Hepatocyte (in vitro differentiated cells): ENCODE measurements at regions not wholly inside any gene's neighbourhood (a gene's known extent, or its start where the extent isn't known, plus 50 kb on each side); places are given as distances from the start of the nearest gene placed in this dataset.

Source experiments
- DNase-seq: peaks from one replicate; pipeline ENCODE4 v3.0.0-alpha.2; 2016; ENCODE audit warnings: low spot score
- H2AFZ ChIP-seq: fragments of 200-600 bp; sonication (generic); 2 replicates; pipeline ENCODE4 v1.6.0; 2016; ENCODE audit warnings: antibody characterized with exemption, mild to moderate bottlenecking
- H3K27ac ChIP-seq: fragments of 200-600 bp; sonication (generic); 2 replicates; pipeline ENCODE4 v1.5.1; 2016; ENCODE audit warnings: mild to moderate bottlenecking
- H3K27me3 ChIP-seq: fragments of 200-600 bp; sonication (generic); 2 replicates; pipeline ENCODE4 v1.6.1; 2016
- H3K36me3 ChIP-seq: fragments of 200-600 bp; sonication (generic); replicated peaks from 2 replicates; pipeline ENCODE4 v1.5.1; 2016; ENCODE audit warnings: low read depth; ENCODE audit not compliant: insufficient read depth
- H3K4me1 ChIP-seq: fragments of 200-600 bp; sonication (generic); 2 replicates; pipeline ENCODE4 v1.5.1; 2016; ENCODE audit warnings: mild to moderate bottlenecking, moderate library complexity; ENCODE audit not compliant: insufficient read depth
- H3K4me2 ChIP-seq: fragments of 200-600 bp; sonication (generic); 2 replicates; pipeline ENCODE4 v1.6.0; 2016
- H3K4me3 ChIP-seq: fragments of 200-600 bp; sonication (generic); 2 replicates; pipeline ENCODE4 v1.5.1; 2016; ENCODE audit warnings: mild to moderate bottlenecking
- H3K79me2 ChIP-seq: fragments of 200-600 bp; sonication (generic); 2 replicates; pipeline ENCODE4 v1.6.0; 2017; ENCODE audit warnings: mild to moderate bottlenecking
- H3K9me2 ChIP-seq: fragments of 200-600 bp; sonication (generic); replicated peaks from 2 replicates; pipeline ENCODE4 v1.6.0; 2017; ENCODE audit warnings: mild to moderate bottlenecking; ENCODE audit not compliant: insufficient read depth
- H3K9me3 ChIP-seq: fragments of 200-600 bp; sonication (generic); 2 replicates; pipeline ENCODE4 v1.5.1; 2016; ENCODE audit warnings: low read depth, mild to moderate bottlenecking
- H4K20me1 ChIP-seq: fragments of 200-600 bp; sonication (generic); 2 replicates; pipeline ENCODE4 v1.6.0; 2016; ENCODE audit warnings: mild to moderate bottlenecking; ENCODE audit not compliant: insufficient read depth, poor library complexity, severe bottlenecking
- CTCF ChIP-seq: fragments of 200-600 bp; sonication (generic); IDR thresholded peaks from 2 replicates; pipeline ENCODE4 v1.5.1; 2016; ENCODE audit warnings: antibody characterized with exemption, mild to moderate bottlenecking; ENCODE audit not compliant: poor library complexity
- EZH2 ChIP-seq: fragments of 200-600 bp; sonication (generic); IDR thresholded peaks from 2 replicates; pipeline ENCODE4 v1.6.1; 2016; ENCODE audit warnings: antibody characterized with exemption, mild to moderate bottlenecking, borderline replicate concordance
- EZH2phosphoT487 ChIP-seq: fragments of 200-600 bp; sonication (generic); IDR thresholded peaks from one replicate; pipeline ENCODE4 v1.6.1; 2018; ENCODE audit warnings: antibody characterized with exemption, mild to moderate bottlenecking, low read depth, moderate library complexity; ENCODE audit not compliant: unreplicated experiment, severe bottlenecking
- WGBS: methylation state at CpG from one replicate; pipeline ENCODE4 v1.1.6; 2016; ENCODE audit warnings: low lambda C conversion rate; ENCODE audit errors: missing lambda C conversion rate; 5-methylcytosine and 5-hydroxymethylcytosine counted together

- Histone ChIP-seq H3K36me3 (no peaks in the 10 kb centered on the region), H3K9me2 (no peaks in the 10 kb centered on the region), H3K4me3 (no peak overlapping the region), H3K4me1 (peaks cover 8% of the 10 kb centered on the region), H3K4me2 (peak overlapping the region; percentile 36), H3K27ac (no peak overlapping the region), H3K27me3 (no peaks in the 10 kb centered on the region), H2AFZ (no peak overlapping the region), H4K20me1 (no peaks in the 10 kb centered on the region), H3K9me3 (no peaks in the 10 kb centered on the region), H3K79me2 (no peaks in the 10 kb centered on the region)
- DNase-seq, result no peak
- whole genome bisulfite sequencing, result 41% methylated on average over 2 of the region's 2 CpGs
- TF ChIP-seq EZH2 (no peak), CTCF (no peak), EZH2phosphoT487 (no peak)
These were observed 189.5 kb upstream of the SNX2 start for GRCh38 chr5:122585371-122585770.

- no peak for TF ChIP-seq CTCF
- no peaks in the 10 kb centered on the region for H4K20me1 ChIP-seq
- peaks cover 8% of the 10 kb centered on the region for H3K4me1 ChIP-seq
- no peaks in the 10 kb centered on the region for H3K9me3 ChIP-seq
- H3K4me2 ChIP-seq, result peak overlapping the region; percentile 36
- H3K9me2 ChIP-seq, result no peaks in the 10 kb centered on the region
- H3K36me3 ChIP-seq, result no peaks in the 10 kb centered on the region
- 64% methylated on average over 1 of the region's 1 CpG for WGBS
- no peaks in the 10 kb centered on the region for H3K79me2 ChIP-seq
- no peak overlapping the region for H3K4me3 ChIP-seq
- H3K27ac ChIP-seq, result peak overlapping the region; percentile 39
- DNase-seq, result no peak
- H2AFZ ChIP-seq, result no peak overlapping the region
- H3K27me3 ChIP-seq, result no peaks in the 10 kb centered on the region
These were observed 188.5 kb upstream of the SNX2 start for GRCh38 chr5:122586351-122586750.

GRCh38 chr5:122591828-122592227 lies 183.1 kb upstream of the SNX2 start:
- Histone ChIP-seq H3K4me2 (no peak overlapping the region), H4K20me1 (no peaks in the 10 kb centered on the region), H3K4me3 (no peak overlapping the region), H3K27ac (no peak overlapping the region), H3K79me2 (no peaks in the 10 kb centered on the region), H3K36me3 (no peaks in the 10 kb centered on the region), H2AFZ (no peak overlapping the region), H3K9me3 (no peaks in the 10 kb centered on the region), H3K9me2 (no peaks in the 10 kb centered on the region), H3K4me1 (no peaks in the 10 kb centered on the region), H3K27me3 (no peaks in the 10 kb centered on the region)
- WGBS, result 96% methylated on average over 3 of the region's 3 CpGs
- no peak for DNase-seq
- no peak for TF ChIP-seq CTCF
- no peak for TF ChIP-seq EZH2
- TF ChIP-seq EZH2phosphoT487, result no peak

- H3K27me3 ChIP-seq, result no peaks in the 10 kb centered on the region
- H3K4me1 ChIP-seq, result no peaks in the 10 kb centered on the region
- no peak overlapping the region for H3K27ac ChIP-seq
- H4K20me1 ChIP-seq, result no peaks in the 10 kb centered on the region
- no peaks in the 10 kb centered on the region for H3K9me2 ChIP-seq
- no peaks in the 10 kb centered on the region for H3K9me3 ChIP-seq
- no peak overlapping the region for H2AFZ ChIP-seq
- no peaks in the 10 kb centered on the region for H3K79me2 ChIP-seq
- no peak for DNase-seq
- no peak overlapping the region for H3K4me3 ChIP-seq
- H3K4me2 ChIP-seq, result no peak overlapping the region
- H3K36me3 ChIP-seq, result no peaks in the 10 kb centered on the region
- TF ChIP-seq EZH2, result no peak
- no peak for TF ChIP-seq EZH2phosphoT487
- TF ChIP-seq CTCF, result no peak
These were observed 175.9 kb upstream of the SNX2 start for GRCh38 chr5:122599000-122599399.
